NB4 (cell line): ENCODE measurements at regions not wholly inside any gene's neighbourhood (a gene's known extent, or its start where the extent isn't known, plus 50 kb on each side); places are given as distances from the start of the nearest gene placed in this dataset.
"Not testable (repeated sequence)": the region's sequence is repeated elsewhere in the genome, so short reads cannot be mapped to it uniquely, and the experiment has no call there.

ENCODE experiments used
- DNase-seq: peaks from one replicate; pipeline ENCODE4 v3.0.0; 2010; ENCODE audit warnings: low read depth
- H3K4me3 ChIP-seq: one replicate; pipeline ENCODE4 v1.5.1; 2011; ENCODE audit warnings: mild to moderate bottlenecking, low read depth, low read length, moderate library complexity
- MYC ChIP-seq: IDR thresholded peaks from 2 replicates; pipeline ENCODE4 v1.6.1; 2011; ENCODE audit warnings: low read depth, low read length
- POLR2A ChIP-seq: IDR thresholded peaks from 2 replicates; pipeline ENCODE4 v1.6.1; 2011; ENCODE audit warnings: mild to moderate bottlenecking; ENCODE audit not compliant: insufficient read length; ENCODE audit errors: extremely low read depth
- TF ChIP-seq, protein P1 (sequence below): IDR thresholded peaks from one replicate; pipeline ENCODE4 v1.5.1; 2012; ENCODE audit warnings: low read depth, low read length
- TF ChIP-seq, protein P2 (sequence below): IDR thresholded peaks from 2 replicates; pipeline ENCODE4 v1.6.1; 2011; ENCODE audit warnings: low read depth, low read length

- no peak overlapping the region for H3K4me3 ChIP-seq
- no peak for DNase-seq
- TF ChIP-seq, protein P1, sequence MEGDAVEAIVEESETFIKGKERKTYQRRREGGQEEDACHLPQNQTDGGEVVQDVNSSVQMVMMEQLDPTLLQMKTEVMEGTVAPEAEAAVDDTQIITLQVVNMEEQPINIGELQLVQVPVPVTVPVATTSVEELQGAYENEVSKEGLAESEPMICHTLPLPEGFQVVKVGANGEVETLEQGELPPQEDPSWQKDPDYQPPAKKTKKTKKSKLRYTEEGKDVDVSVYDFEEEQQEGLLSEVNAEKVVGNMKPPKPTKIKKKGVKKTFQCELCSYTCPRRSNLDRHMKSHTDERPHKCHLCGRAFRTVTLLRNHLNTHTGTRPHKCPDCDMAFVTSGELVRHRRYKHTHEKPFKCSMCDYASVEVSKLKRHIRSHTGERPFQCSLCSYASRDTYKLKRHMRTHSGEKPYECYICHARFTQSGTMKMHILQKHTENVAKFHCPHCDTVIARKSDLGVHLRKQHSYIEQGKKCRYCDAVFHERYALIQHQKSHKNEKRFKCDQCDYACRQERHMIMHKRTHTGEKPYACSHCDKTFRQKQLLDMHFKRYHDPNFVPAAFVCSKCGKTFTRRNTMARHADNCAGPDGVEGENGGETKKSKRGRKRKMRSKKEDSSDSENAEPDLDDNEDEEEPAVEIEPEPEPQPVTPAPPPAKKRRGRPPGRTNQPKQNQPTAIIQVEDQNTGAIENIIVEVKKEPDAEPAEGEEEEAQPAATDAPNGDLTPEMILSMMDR: no peak
- TF ChIP-seq POLR2A (no peak), MYC (no peak)
- TF ChIP-seq, protein P2, sequence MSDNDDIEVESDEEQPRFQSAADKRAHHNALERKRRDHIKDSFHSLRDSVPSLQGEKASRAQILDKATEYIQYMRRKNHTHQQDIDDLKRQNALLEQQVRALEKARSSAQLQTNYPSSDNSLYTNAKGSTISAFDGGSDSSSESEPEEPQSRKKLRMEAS: no peak
Observed at GRCh38 chr17:70375813-70376770, 206.8 kb downstream of the KCNJ2 start.

GRCh38 chr17:70377654-70378053, 208.3 kb downstream of the KCNJ2 start:
- no peak overlapping the region for H3K4me3 ChIP-seq
- DNase-seq: no peak
- TF ChIP-seq, protein P1: no peak

DNA sequence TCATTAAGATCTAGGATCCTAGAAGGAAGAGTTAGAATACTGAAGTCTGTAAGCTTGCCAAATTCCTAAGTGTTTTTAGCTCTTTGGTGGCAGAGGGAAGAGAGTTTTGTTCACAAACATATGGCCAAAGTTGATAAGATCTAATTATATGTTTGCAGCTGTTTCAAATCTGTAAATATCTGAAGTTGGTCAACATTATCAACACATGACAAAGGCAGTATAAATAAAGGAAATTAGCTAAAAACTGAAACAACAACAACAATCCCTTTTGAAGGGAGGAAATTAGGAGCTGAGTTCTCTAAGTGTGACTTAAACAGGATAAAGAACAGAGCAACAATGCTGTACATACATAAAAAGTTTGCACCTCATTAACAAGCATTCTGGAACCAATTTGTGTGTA, 208.7 kb downstream of the KCNJ2 start:
- TF ChIP-seq, protein P2: no peak
- TF ChIP-seq, protein P1: no peak
- DNase-seq: no peak

DNA sequence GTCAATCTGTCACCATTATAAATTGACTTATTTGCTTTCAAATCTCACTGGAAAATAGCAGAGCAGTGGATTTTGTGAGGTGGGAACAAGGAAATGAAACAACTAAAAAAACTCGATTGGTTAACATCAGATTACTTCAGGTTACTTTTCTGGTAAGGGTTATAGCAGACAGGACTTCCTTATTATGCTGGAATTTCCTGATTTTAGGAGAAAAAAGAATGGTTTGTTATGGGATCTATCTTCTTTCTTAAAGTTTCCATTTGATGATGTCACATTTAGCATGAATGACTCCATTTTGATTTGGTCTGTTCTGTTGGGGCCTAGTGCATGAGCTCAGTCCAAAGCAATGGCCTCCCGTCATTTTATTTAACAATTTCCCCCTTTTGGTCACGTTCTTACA, 210.6 kb downstream of the KCNJ2 start:
- TF ChIP-seq, protein P2: no peak
- TF ChIP-seq, protein P1: no peak
- H3K4me3 ChIP-seq: no peak overlapping the region
- no peak for DNase-seq

More for the DNA sequence above, 208.7 kb downstream of the KCNJ2 start:
- no peak overlapping the region for H3K4me3 ChIP-seq

GRCh38 chr17:70381916-70382315, 212.6 kb downstream of the KCNJ2 start:
- not testable (repeated sequence) for H3K4me3 ChIP-seq

GRCh38 chr17:70388326-70388725, 219.0 kb downstream of the KCNJ2 start:
- TF ChIP-seq, protein P1: no peak
- TF ChIP-seq, protein P2: no peak
- TF ChIP-seq POLR2A (no peak), MYC (no peak)
- H3K4me3 ChIP-seq: no peak overlapping the region
- no peak for DNase-seq

More at GRCh38 chr17:70381916-70382315, 212.6 kb downstream of the KCNJ2 start:
- DNase-seq: not testable (repeated sequence)

- H3K4me3 ChIP-seq, DNase-seq: not testable (repeated sequence)
Observed at GRCh38 chr17:70389232-70389757, 220.0 kb downstream of the KCNJ2 start.
